Chondrocyte (in vitro differentiated cells): ENCODE measurements at regions not wholly inside any gene's neighbourhood (a gene's known extent, or its start where the extent isn't known, plus 50 kb on each side); places are given as distances from the start of the nearest gene placed in this dataset.

Source experiments
- DNase-seq: peaks from one replicate; pipeline ENCODE4 v3.0.0; 2021; ENCODE audit warnings: mixed read lengths, low spot score
- H3K27ac Mint-ChIP-seq: one replicate; pipeline ENCODE4 v1.8.0; 2021; ENCODE audit warnings: mild to moderate bottlenecking, moderate library complexity, mixed read lengths; ENCODE audit not compliant: unreplicated experiment
- H3K27me3 Mint-ChIP-seq: 2 replicates; pipeline ENCODE4 v1.8.0; 2021; ENCODE audit warnings: low read depth, mixed read lengths
- H3K36me3 Mint-ChIP-seq: 2 replicates; pipeline ENCODE4 v1.8.0; 2021; ENCODE audit warnings: low read depth, mixed read lengths
- H3K4me1 Mint-ChIP-seq: 2 replicates; pipeline ENCODE4 v1.8.0; 2021; ENCODE audit warnings: low read depth, mild to moderate bottlenecking, mixed read lengths
- H3K4me3 Mint-ChIP-seq: one replicate; pipeline ENCODE4 v1.8.0; 2021; ENCODE audit warnings: mild to moderate bottlenecking, moderate library complexity, mixed read lengths; ENCODE audit not compliant: unreplicated experiment
- H3K9me3 Mint-ChIP-seq: 2 replicates; pipeline ENCODE4 v1.8.0; 2021; ENCODE audit warnings: low read depth, mixed read lengths
- TF ChIP-seq, protein P1 (sequence below): fragments of 200-600 bp; sonication (generic); IDR thresholded peaks from 2 replicates; pipeline ENCODE4 v1.5.0; 2021; ENCODE audit warnings: antibody characterized with exemption, mild to moderate bottlenecking, moderate library complexity

DNA sequence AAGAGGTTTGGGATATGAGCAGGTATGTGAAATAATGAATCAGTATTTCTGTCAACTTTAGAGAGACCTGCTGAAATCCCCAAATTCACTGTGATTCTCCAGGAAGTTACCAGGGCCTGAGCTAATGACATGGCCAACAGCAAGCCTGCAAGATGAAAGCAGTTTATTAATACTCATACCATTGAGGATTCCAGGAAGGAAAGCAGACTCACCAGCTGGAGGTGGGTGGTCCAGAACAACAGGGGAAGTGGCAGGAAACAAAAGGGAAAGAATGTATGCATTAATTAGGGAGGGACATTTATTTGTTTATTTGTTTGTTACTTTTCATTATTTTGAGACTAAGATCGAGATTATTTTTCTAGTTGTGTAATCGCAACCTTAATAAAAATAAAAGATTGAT lies 196.6 kb upstream of the AGA start:
- no peak overlapping the region for H3K4me3 Mint-ChIP-seq
- peaks cover 6% of the 10 kb centered on the region for H3K9me3 Mint-ChIP-seq
- no peak overlapping the region for H3K27ac Mint-ChIP-seq
- DNase-seq, result no peak
- no peaks in the 10 kb centered on the region for H3K36me3 Mint-ChIP-seq
- H3K27me3 Mint-ChIP-seq, result peaks cover 5% of the 10 kb centered on the region
- TF ChIP-seq, protein P1, sequence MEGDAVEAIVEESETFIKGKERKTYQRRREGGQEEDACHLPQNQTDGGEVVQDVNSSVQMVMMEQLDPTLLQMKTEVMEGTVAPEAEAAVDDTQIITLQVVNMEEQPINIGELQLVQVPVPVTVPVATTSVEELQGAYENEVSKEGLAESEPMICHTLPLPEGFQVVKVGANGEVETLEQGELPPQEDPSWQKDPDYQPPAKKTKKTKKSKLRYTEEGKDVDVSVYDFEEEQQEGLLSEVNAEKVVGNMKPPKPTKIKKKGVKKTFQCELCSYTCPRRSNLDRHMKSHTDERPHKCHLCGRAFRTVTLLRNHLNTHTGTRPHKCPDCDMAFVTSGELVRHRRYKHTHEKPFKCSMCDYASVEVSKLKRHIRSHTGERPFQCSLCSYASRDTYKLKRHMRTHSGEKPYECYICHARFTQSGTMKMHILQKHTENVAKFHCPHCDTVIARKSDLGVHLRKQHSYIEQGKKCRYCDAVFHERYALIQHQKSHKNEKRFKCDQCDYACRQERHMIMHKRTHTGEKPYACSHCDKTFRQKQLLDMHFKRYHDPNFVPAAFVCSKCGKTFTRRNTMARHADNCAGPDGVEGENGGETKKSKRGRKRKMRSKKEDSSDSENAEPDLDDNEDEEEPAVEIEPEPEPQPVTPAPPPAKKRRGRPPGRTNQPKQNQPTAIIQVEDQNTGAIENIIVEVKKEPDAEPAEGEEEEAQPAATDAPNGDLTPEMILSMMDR, result no peak
- H3K4me1 Mint-ChIP-seq, result no peaks in the 10 kb centered on the region

DNA sequence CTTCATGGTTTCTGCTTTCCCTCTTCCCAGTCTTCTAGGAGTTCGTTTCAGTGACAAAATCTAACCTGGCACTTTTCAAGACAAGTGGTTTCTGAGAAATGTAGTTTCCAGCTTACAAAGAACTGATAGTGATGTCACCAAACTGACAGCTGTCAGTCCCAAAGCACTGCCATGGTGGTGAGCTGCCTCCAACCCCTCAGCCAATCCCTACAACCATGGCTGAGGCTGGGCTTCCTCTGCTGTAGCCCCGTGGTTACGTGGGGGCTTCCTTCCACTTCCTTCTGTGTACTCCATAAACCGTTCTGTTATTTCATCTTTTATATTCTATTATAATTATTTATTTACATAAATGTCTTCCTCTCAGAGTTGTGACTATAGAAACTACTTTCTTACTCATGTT lies 198.6 kb upstream of the AGA start:
- peaks cover 4% of the 10 kb centered on the region for H3K9me3 Mint-ChIP-seq
- no peak for DNase-seq
- H3K36me3 Mint-ChIP-seq, result no peaks in the 10 kb centered on the region
- peaks cover 13% of the 10 kb centered on the region for H3K27me3 Mint-ChIP-seq
- no peak overlapping the region for H3K4me3 Mint-ChIP-seq
- TF ChIP-seq, protein P1, result no peak
- H3K4me1 Mint-ChIP-seq, result no peaks in the 10 kb centered on the region
- H3K27ac Mint-ChIP-seq, result no peak overlapping the region

DNA sequence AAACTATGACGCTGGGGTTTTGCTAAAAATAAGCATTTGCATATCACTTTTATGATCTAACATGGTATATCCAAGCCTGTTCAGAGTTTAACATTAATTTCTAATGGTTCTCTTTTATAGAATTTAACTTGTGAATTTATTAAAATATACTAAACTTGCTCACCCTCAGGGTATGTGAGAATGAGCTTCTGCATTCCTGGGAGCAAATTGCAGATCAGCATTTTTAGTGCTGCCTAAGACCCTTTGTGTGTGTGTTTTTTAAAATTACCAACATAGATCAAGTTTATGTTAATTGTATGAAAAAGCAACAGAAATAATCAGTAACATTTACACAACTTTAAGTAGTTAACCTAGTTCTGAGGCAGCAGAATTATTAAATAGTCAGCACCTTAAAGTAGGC lies 218.0 kb upstream of the AGA start:
- DNase-seq, result no peak
- peaks cover 4% of the 10 kb centered on the region for H3K27me3 Mint-ChIP-seq
- H3K4me1 Mint-ChIP-seq, result no peaks in the 10 kb centered on the region
- H3K4me3 Mint-ChIP-seq, result no peak overlapping the region
- no peak overlapping the region for H3K27ac Mint-ChIP-seq
- peaks cover 25% of the 10 kb centered on the region for H3K9me3 Mint-ChIP-seq
- TF ChIP-seq, protein P1, result no peak
- H3K36me3 Mint-ChIP-seq, result no peaks in the 10 kb centered on the region

- H3K4me3 Mint-ChIP-seq, result no peak overlapping the region
- TF ChIP-seq, protein P1, result peak; percentile 41
- H3K9me3 Mint-ChIP-seq, result peaks cover 8% of the 10 kb centered on the region
- H3K4me1 Mint-ChIP-seq, result no peaks in the 10 kb centered on the region
- no peak overlapping the region for H3K27ac Mint-ChIP-seq
- no peak for DNase-seq
- peaks cover 2% of the 10 kb centered on the region for H3K27me3 Mint-ChIP-seq
- no peaks in the 10 kb centered on the region for H3K36me3 Mint-ChIP-seq
Measured at GRCh38 chr4:177667687-177668086, 225.4 kb upstream of the AGA start.

DNA sequence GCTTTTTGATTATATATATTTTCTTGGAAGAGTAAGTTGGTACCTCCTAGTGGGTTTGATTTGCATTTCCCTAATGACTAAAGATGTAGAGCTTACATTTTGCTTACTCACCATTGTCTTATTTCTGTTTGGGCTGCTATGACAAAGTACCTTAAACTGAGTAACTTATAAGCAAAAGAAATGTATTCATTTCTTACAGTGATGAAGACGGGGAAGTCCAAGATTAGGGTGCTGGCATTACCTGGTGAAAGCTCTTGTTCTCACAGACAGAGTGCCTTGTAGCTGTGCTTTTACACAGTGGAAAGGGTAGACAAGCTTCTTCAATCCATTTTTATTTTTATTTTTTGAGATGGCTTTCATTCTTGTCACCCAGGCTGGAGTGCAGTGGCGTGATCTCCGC lies 229.2 kb upstream of the AGA start:
- Mint-ChIP-seq H3K36me3 (no peaks in the 10 kb centered on the region), H3K27me3 (peaks cover 2% of the 10 kb centered on the region), H3K9me3 (no peaks in the 10 kb centered on the region), H3K4me3 (no peak overlapping the region), H3K4me1 (peaks cover 6% of the 10 kb centered on the region), H3K27ac (no peak overlapping the region)
- TF ChIP-seq, protein P1, result no peak
- no peak for DNase-seq
